ENCODE measurements at regions not wholly inside any gene's neighbourhood (a gene's known extent, or its start where the extent isn't known, plus 50 kb on each side); places are given as distances from the start of the nearest gene placed in this dataset.

- no peak overlapping the region for H3K4me3 ChIP-seq
- no peaks in the 10 kb centered on the region for H3K9me3 ChIP-seq
- TF ChIP-seq EP300 (IDR thresholded peaks at IDR 0.05) (no peak), POLR2A (IDR thresholded peaks at IDR 0.05) (no peak), CTCF (IDR thresholded peaks at IDR 0.05) (no peak)
- H3K27me3 ChIP-seq = no peaks in the 10 kb centered on the region
- no peaks in the 10 kb centered on the region for H3K36me3 ChIP-seq
- DNase-seq (ENCODE audit: low spot score in 2 of 2) = no peak
- H3K4me1 ChIP-seq = no peaks in the 10 kb centered on the region
- 54 to 57% methylated on average over 7 of the region's 7 CpGs for whole genome bisulfite sequencing, 2 donors
- H3K27ac ChIP-seq = no peak overlapping the region
These were observed 76.9 kb upstream of the TSHZ2 start for GRCh38 chr20:52895235-52895634.

- no peaks in the 10 kb centered on the region for H3K27me3 ChIP-seq
- DNase-seq (ENCODE audit: low spot score in 2 of 2) = no peak
- H3K9me3 ChIP-seq = no peaks in the 10 kb centered on the region
- WGBS, 2 donors = 89% methylated on average over 4 of the region's 4 CpGs
- no peaks in the 10 kb centered on the region for H3K4me1 ChIP-seq
- H3K4me3 ChIP-seq = no peak overlapping the region
- no peak overlapping the region for H3K27ac ChIP-seq
- no peaks in the 10 kb centered on the region for H3K36me3 ChIP-seq
- TF ChIP-seq CTCF (IDR thresholded peaks at IDR 0.05) (no peak), POLR2A (IDR thresholded peaks at IDR 0.05) (no peak), EP300 (IDR thresholded peaks at IDR 0.05) (no peak)
These were observed 78.7 kb upstream of the TSHZ2 start for GRCh38 chr20:52893498-52893897.

GRCh38 chr20:52892023-52892422 is 80.1 kb upstream of the TSHZ2 start:
- Histone ChIP-seq H3K27me3 (no peaks in the 10 kb centered on the region), H3K4me3 (no peak overlapping the region), H3K9me3 (no peaks in the 10 kb centered on the region), H3K4me1 (no peaks in the 10 kb centered on the region), H3K36me3 (no peaks in the 10 kb centered on the region), H3K27ac (no peak overlapping the region)
- TF ChIP-seq EP300 (IDR thresholded peaks at IDR 0.05) (no peak), POLR2A (IDR thresholded peaks at IDR 0.05) (no peak), CTCF (IDR thresholded peaks at IDR 0.05) (no peak)
- DNase-seq (ENCODE audit: low spot score in 2 of 2) = no peak
- WGBS, 2 donors = 76 to 84% methylated on average over 2 of the region's 2 CpGs

GRCh38 chr20:52890130-52890529 is 82.0 kb upstream of the TSHZ2 start:
- H3K9me3 ChIP-seq = no peaks in the 10 kb centered on the region
- WGBS, 2 donors = 69 to 70% methylated on average over 3 of the region's 3 CpGs
- no peaks in the 10 kb centered on the region for H3K36me3 ChIP-seq
- DNase-seq (ENCODE audit: low spot score in 2 of 2) = no peak
- H3K4me1 ChIP-seq = no peaks in the 10 kb centered on the region
- H3K27me3 ChIP-seq = no peaks in the 10 kb centered on the region
- no peak overlapping the region for H3K27ac ChIP-seq
- H3K4me3 ChIP-seq = no peak overlapping the region
- TF ChIP-seq POLR2A (IDR thresholded peaks at IDR 0.05) = no peak
- no peak for TF ChIP-seq EP300 (IDR thresholded peaks at IDR 0.05)
- TF ChIP-seq CTCF (IDR thresholded peaks at IDR 0.05) = no peak

- Histone ChIP-seq H3K4me1 (no peaks in the 10 kb centered on the region), H3K27me3 (no peaks in the 10 kb centered on the region)
- 75 to 79% methylated on average over 4 of the region's 4 CpGs for WGBS, 2 donors
These were observed 82.9 kb upstream of the TSHZ2 start for GRCh38 chr20:52889225-52889624.

More at GRCh38 chr20:52889225-52889624, 82.9 kb upstream of the TSHZ2 start:
- no peak overlapping the region for H3K27ac ChIP-seq
- TF ChIP-seq POLR2A (IDR thresholded peaks at IDR 0.05) (no peak), EP300 (IDR thresholded peaks at IDR 0.05) (no peak), CTCF (IDR thresholded peaks at IDR 0.05) (no peak)
- no peak for DNase-seq (ENCODE audit: low spot score in 2 of 2)
- no peaks in the 10 kb centered on the region for H3K36me3 ChIP-seq
- H3K4me3 ChIP-seq = no peak overlapping the region
- H3K9me3 ChIP-seq = no peaks in the 10 kb centered on the region

Data from tibial nerve (tissue), 4 donors.